ENCODE measurements at regions not wholly inside any gene's neighbourhood (a gene's known extent, or its start where the extent isn't known, plus 50 kb on each side); places are given as distances from the start of the nearest gene placed in this dataset.

DNA sequence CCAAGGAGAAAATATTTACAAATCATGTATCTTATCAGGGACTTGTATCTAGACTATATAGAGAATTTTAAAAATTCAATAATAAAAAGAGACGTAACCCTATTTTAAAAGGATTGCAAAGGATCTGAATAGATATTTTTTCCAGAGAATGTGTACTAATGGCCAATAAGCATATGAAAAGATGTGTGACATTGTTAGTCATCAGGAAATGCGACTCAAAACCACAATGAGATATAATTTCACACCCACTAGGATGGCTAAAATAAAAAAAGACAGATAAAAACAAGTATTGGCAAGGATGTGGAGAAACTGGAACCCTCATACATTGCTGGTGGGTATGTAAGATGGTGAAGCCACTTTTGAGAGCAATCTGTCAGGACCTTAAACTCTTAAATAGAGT is 141.9 kb upstream of the BMP4 start:
- H3K27ac Mint-ChIP-seq = no peak overlapping the region
- peaks cover 4% of the 10 kb centered on the region for H3K9me3 Mint-ChIP-seq (ENCODE audit: low read depth)
- DNase-seq (no peak), ATAC-seq (no peak)
- ChIA-PET POLR2A (no interaction called here), CTCF (interaction anchor here (0.7 kb wide), 1 partner anchor 165 kb away, joined by 3 read pairs; no protein-coding TSS in a partner anchor)
- no peaks in the 10 kb centered on the region for H3K36me3 Mint-ChIP-seq (ENCODE audit: low read depth)
- no peaks in the 10 kb centered on the region for H3K4me1 Mint-ChIP-seq
- H3K4me3 Mint-ChIP-seq = no peak overlapping the region
- H3K27me3 Mint-ChIP-seq = no peaks in the 10 kb centered on the region
- intact Hi-C loops (cut with DNase I, micrococcal nuclease) = no loop called here

DNA sequence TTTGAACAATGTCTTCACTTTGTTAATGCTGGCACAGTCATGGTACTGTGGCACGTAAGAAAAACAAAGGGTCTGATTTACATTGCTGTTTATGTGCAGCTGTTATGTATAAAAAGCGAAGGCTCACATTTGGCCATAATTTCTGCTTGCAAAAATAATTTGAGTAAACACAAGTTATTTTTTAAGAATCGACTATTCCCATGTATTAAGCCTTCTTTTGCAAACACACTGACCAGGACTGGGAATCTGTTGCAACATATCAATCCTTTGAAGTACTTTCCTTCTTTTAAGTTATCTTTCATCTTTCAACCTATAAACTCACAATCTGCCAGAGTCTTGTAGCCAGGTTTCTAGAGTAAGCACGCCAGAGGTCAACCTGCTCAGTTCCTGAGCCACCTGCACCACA is 145.4 kb upstream of the BMP4 start:
- CTCF ChIA-PET = no interaction called here
- Mint-ChIP-seq H3K9me3 (ENCODE audit: low read depth) (no peaks in the 10 kb centered on the region), H3K4me1 (no peaks in the 10 kb centered on the region), H3K36me3 (ENCODE audit: low read depth) (no peaks in the 10 kb centered on the region), H3K4me3 (no peak overlapping the region), H3K27me3 (no peaks in the 10 kb centered on the region), H3K27ac (no peak overlapping the region)
- DNase-seq (no peak), ATAC-seq (no peak)
- POLR2A ChIA-PET = no interaction called here
- intact Hi-C loops (cut with DNase I, micrococcal nuclease) = no loop called here

DNA sequence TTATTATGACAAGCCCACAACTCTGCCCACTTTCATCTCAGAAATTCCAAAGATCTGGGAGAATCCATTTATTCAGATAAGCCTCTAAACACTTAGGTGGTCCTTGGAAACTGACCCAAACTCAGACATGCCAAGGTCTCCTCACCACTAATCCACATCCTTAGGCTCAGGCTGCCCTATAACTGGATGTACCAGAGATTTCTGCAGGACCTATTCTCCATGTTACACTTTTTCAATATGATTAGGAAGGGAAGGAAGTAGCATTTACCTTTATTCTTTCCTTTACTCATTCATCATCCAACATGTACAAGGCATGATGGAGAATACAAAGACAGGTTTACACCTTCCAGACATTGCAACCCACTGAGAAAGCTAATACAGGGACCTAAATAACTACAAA is 145.9 kb upstream of the BMP4 start:
- no peaks in the 10 kb centered on the region for H3K36me3 Mint-ChIP-seq (ENCODE audit: low read depth)
- ChIA-PET CTCF (interaction anchor here (0.7 kb wide), 1 partner anchor 164 kb away, joined by 3 read pairs; no protein-coding TSS in a partner anchor), POLR2A (no interaction called here)
- H3K27ac Mint-ChIP-seq = no peak overlapping the region
- no peaks in the 10 kb centered on the region for H3K4me1 Mint-ChIP-seq
- H3K9me3 Mint-ChIP-seq (ENCODE audit: low read depth) = no peaks in the 10 kb centered on the region
- no peak for ATAC-seq
- no peaks in the 10 kb centered on the region for H3K27me3 Mint-ChIP-seq
- H3K4me3 Mint-ChIP-seq = no peak overlapping the region
- intact Hi-C loops (cut with DNase I, micrococcal nuclease) = no loop called here
- DNase-seq = no peak

DNA sequence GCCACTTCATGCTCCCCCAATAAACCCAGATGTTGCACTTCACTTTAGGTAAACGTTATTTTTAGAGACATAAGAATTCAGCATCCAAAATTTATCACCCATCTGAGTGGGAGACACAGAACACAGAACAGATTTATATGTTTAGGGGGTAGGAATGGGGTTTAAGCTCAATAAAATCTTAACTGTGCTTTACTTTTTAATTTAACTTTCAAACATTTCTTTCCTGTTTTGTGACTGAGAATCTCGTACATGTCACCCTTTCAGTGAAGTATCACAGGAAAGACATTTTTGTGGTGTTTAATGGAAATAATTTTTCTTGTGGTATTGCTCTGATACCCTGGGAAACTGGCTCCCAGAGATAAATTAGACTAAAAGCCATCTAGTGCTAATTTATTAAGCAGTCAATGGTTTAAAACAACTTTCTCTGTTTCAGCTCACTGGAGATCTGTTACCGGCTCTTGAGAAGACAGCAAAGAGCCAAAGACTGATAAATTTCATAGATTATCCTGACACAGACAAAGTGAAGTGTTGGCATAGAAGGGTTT is 148.0 kb upstream of the BMP4 start:
- no peak overlapping the region for H3K27ac Mint-ChIP-seq
- no peaks in the 10 kb centered on the region for H3K4me1 Mint-ChIP-seq
- ChIA-PET POLR2A (no interaction called here), CTCF (interaction anchor here (0.6 to 1.2 kb wide), 3 partner anchors 10 to 634 kb away, joined by 3 to 6 read pairs (median 3); no protein-coding TSS in a partner anchor)
- no peaks in the 10 kb centered on the region for H3K9me3 Mint-ChIP-seq (ENCODE audit: low read depth)
- no peaks in the 10 kb centered on the region for H3K27me3 Mint-ChIP-seq
- intact Hi-C loops (cut with DNase I, micrococcal nuclease) = no loop called here
- H3K4me3 Mint-ChIP-seq = no peak overlapping the region
- no peaks in the 10 kb centered on the region for H3K36me3 Mint-ChIP-seq (ENCODE audit: low read depth)
- no peak for DNase-seq
- no peak for ATAC-seq

DNA sequence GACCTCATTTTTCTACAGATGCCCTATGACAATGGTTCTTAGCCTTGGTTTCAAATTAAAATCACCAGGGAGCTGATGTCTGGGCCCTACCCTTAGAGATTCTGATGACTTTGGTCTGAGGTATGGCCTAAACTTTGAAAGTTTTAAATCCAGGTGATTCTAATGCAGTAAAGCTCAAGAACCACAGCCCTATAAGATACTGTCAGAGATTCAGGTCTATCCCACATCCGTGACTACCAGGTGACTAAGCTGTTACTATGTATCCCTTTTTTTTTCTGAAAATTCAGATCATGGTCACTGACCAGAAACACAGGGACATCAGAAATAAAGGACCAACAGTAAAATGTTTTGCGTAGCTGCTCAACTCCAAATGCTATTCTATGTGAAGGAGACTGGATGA is 148.8 kb upstream of the BMP4 start:
- CTCF ChIA-PET = interaction anchor here (1.1 to 1.2 kb wide), 2 partner anchors 9 to 242 kb away, joined by 3 to 6 read pairs; no protein-coding TSS in a partner anchor
- Mint-ChIP-seq H3K4me1 (no peaks in the 10 kb centered on the region), H3K27ac (no peak overlapping the region), H3K36me3 (ENCODE audit: low read depth) (no peaks in the 10 kb centered on the region), H3K4me3 (no peak overlapping the region), H3K27me3 (no peaks in the 10 kb centered on the region), H3K9me3 (ENCODE audit: low read depth) (no peaks in the 10 kb centered on the region)
- intact Hi-C loops (cut with DNase I, micrococcal nuclease) = no loop called here
- DNase-seq = no peak
- POLR2A ChIA-PET = no interaction called here
- ATAC-seq = no peak

DNA sequence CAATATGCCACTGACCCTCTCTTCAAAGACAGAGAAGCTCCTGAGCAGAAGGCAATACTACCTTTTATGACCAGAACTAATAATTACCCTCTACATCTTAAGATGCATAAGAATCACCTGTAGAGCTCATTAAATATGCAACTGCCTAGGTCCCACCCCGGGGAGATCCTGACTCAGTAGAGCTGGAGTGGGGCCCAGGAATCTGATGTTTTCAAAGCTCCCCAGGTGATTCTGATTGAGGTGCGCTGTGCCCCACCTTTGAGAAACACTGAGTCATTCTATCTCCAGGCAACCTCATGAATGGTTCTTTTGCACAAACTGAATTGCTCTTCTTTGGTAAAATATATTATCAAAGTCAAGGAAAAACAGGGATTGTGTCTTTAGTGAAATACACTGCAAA is 149.3 kb upstream of the BMP4 start:
- CTCF ChIA-PET = interaction anchor here (1.1 to 1.2 kb wide), 2 partner anchors 9 to 242 kb away, joined by 3 to 6 read pairs; no protein-coding TSS in a partner anchor
- H3K4me3 Mint-ChIP-seq = no peak overlapping the region
- ATAC-seq = no peak
- H3K27me3 Mint-ChIP-seq = no peaks in the 10 kb centered on the region
- H3K9me3 Mint-ChIP-seq (ENCODE audit: low read depth) = no peaks in the 10 kb centered on the region
- POLR2A ChIA-PET = no interaction called here
- no peaks in the 10 kb centered on the region for H3K36me3 Mint-ChIP-seq (ENCODE audit: low read depth)
- intact Hi-C loops (cut with DNase I, micrococcal nuclease) = no loop called here
- no peak for DNase-seq
- no peaks in the 10 kb centered on the region for H3K4me1 Mint-ChIP-seq
- no peak overlapping the region for H3K27ac Mint-ChIP-seq

DNA sequence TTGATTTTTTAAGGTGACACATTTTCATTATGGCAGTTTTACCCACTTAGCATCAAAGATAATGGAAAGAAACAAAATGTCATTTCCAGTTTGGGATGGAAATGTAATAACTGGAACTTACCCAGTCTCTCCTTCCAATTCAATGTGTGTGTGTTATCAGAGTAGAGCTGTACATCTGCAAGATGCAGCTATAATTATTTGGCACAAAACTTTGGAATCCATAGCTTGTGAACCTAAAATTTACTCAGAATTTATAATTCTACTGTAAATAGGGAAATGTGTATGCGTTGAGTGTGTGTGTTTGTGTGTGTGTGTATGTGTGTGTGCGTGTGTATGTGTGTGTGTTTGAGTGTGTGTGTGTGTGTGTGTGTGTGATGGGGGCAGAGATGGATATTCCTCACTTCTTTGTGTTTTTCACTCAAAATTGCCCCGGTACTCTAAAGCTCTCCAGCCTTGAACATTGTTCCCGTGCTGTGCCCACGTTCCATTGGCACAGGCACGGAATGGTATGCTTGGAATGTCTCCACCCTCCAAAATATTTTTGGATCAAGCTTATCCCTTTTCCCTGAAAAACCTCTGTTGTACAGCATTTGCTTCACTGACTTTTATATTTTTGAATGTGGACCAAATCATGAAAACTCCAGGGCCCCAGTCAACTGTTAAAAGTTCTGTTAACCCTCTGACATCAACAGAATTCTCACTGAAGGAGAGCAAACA is 150.2 kb upstream of the BMP4 start:
- no peaks in the 10 kb centered on the region for H3K36me3 Mint-ChIP-seq (ENCODE audit: low read depth)
- H3K4me1 Mint-ChIP-seq = no peaks in the 10 kb centered on the region
- ChIA-PET CTCF (no interaction called here), POLR2A (no interaction called here)
- no peaks in the 10 kb centered on the region for H3K9me3 Mint-ChIP-seq (ENCODE audit: low read depth)
- H3K4me3 Mint-ChIP-seq = no peak overlapping the region
- H3K27ac Mint-ChIP-seq = no peak overlapping the region
- H3K27me3 Mint-ChIP-seq = no peaks in the 10 kb centered on the region
- intact Hi-C loops (cut with DNase I, micrococcal nuclease) = no loop called here
- no peak for DNase-seq
- ATAC-seq = no peak

DNA sequence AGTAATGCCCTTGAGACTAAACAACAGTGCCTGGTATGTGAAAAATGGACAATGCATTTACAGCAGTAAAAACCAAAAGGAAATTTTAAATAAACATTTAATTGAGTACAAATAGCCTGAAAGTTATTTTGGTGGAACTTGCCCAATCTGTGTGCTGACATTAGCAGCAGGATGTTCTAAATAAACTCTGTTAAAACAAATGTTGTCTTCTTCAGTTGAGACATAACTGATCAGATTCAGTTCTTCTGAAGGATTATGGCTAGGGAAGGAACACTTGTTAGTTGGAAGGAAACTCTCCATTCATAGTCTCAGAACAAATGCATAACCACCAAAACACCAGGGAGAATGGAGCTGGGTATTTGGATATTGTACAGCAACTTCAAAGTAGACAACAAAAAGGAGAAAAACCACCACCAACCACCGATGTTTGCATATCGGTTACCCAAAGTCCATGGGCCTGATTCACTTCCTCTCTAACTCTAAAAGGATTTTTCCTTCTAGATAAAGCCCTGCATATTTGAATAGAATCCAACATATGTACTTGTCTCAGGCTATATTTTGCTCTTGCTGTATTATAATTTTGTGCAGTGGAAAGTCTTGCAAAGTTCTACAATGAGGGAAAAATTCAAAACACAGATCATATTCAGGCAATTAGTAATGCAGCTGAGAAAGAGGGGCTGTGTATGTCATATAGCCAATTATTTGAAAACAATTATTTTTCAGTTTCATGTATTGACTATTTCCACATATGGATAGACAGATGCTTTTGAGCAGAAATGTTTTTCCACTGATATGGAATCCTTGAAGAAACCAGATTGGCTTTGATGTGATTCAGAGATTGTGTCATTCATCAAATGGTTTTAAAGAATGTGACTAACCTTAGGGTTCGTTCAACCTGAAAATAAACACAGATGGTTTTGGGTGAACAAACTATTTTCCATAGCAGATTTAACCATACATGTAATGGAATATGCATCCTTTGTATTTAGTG is 152.2 kb upstream of the BMP4 start:
- Mint-ChIP-seq H3K36me3 (ENCODE audit: low read depth) (no peaks in the 10 kb centered on the region), H3K4me3 (no peak overlapping the region), H3K9me3 (ENCODE audit: low read depth) (no peaks in the 10 kb centered on the region), H3K27me3 (peaks cover 3% of the 10 kb centered on the region), H3K27ac (no peak overlapping the region), H3K4me1 (no peaks in the 10 kb centered on the region)
- ChIA-PET CTCF (no interaction called here), POLR2A (no interaction called here)
- intact Hi-C loops (cut with DNase I, micrococcal nuclease) = no loop called here
- no peak for DNase-seq
- ATAC-seq = no peak

DNA sequence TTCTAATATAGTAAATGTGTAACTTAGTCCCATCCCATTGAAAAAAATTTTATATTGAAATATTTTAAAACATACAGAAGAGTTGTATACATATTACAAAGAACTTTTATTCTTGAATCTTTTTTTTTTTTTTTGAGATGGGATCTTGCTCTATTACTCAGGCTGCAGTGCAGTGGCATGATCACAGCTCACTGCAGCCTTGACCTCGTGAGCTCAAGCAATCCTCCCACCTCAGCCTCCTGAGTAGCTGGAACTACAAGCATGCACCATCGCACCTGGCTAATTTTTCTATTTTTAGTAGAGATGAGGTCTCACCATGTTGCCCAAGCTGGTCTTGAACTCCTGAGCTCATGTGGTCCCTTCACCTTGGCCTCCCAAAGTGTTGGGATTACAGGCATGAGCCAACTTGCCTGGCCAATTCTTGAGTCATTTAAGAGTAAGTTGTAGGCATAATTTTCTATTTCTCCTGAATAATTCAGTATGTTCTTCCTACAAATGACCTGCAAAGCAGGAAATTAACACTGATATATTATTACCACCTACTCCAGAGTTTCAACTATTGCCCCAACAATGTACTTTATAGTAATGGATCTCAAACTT is 153.0 kb upstream of the BMP4 start:
- ATAC-seq (no peak), DNase-seq (no peak)
- Mint-ChIP-seq H3K4me3 (no peak overlapping the region), H3K36me3 (ENCODE audit: low read depth) (no peaks in the 10 kb centered on the region), H3K9me3 (ENCODE audit: low read depth) (no peaks in the 10 kb centered on the region), H3K27me3 (peaks cover 3% of the 10 kb centered on the region), H3K4me1 (no peaks in the 10 kb centered on the region), H3K27ac (no peak overlapping the region)
- CTCF ChIA-PET = no interaction called here
- intact Hi-C loops (cut with DNase I, micrococcal nuclease) = no loop called here
- POLR2A ChIA-PET = no interaction called here

DNA sequence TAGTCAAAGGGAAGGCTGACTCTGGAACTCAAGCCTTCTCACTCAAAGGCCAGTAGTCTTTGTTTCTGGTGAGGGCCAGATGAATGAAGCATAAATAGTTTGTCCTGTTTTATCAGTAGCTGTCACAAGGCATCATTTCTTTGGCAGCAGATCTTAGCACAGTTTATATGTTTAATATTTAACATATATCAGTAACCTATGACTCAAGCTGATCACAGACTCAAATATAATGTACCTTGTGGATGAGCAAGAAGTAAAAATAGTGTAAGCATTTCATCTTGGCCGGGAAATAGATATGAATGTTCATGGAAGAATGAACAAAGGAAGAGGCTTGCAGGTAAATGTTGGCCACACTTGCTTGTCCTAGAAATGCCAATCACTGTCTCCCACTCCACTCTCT is 158.3 kb upstream of the BMP4 start:
- Mint-ChIP-seq H3K36me3 (ENCODE audit: low read depth) (no peaks in the 10 kb centered on the region), H3K27ac (no peak overlapping the region), H3K4me1 (no peaks in the 10 kb centered on the region), H3K9me3 (ENCODE audit: low read depth) (no peaks in the 10 kb centered on the region), H3K4me3 (no peak overlapping the region), H3K27me3 (peaks cover 3% of the 10 kb centered on the region)
- no peak for DNase-seq
- intact Hi-C loops (cut with DNase I, micrococcal nuclease) = no loop called here
- CTCF ChIA-PET = interaction anchor here (2.4 kb wide), 1 partner anchor 10 kb away, joined by 6 read pairs; no protein-coding TSS in a partner anchor
- no peak for ATAC-seq
- POLR2A ChIA-PET = no interaction called here

DNA sequence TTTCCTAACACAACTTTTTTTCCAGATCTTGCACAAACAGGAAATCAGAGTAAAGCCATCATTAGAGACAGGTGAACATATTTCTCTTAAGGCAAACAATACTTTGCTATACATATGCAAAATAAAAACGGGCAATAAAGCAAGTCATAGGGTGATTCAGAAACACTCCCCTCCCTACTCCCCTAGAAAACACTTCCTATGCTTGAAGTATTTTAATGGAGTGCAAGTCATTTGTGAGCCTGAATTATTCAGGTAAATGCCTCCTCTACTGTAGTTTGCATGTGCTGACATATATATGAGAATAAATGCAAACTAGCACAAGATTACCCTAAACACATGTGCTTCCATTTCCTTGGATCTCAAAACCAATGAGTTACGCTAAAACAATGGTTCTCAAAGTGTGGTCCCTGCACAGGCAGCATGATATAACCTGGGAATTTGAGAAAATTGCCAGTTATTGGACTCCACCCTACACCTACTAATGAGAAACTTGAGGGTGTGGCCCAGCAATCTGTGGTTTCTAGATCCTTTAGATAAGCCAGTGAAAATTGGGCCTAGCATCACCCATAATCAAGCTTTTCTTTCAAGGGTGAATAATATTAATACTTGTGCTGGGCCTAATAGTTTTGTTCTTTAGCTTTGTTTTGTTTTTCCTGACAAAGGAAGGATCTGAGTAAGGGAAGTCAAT is 159.7 kb upstream of the BMP4 start:
- H3K4me1 Mint-ChIP-seq = no peaks in the 10 kb centered on the region
- no peak for DNase-seq
- intact Hi-C loops (cut with DNase I, micrococcal nuclease) = no loop called here
- no peak for ATAC-seq
- ChIA-PET CTCF (interaction anchor here (0.7 kb wide), 1 partner anchor 750 kb away, joined by 3 read pairs; no protein-coding TSS in a partner anchor), POLR2A (no interaction called here)
- H3K27ac Mint-ChIP-seq = no peak overlapping the region
- peaks cover 5% of the 10 kb centered on the region for H3K27me3 Mint-ChIP-seq
- H3K9me3 Mint-ChIP-seq (ENCODE audit: low read depth) = no peaks in the 10 kb centered on the region
- H3K36me3 Mint-ChIP-seq (ENCODE audit: low read depth) = no peaks in the 10 kb centered on the region
- no peak overlapping the region for H3K4me3 Mint-ChIP-seq
